K562 (cell line): ENCODE measurements at regions not wholly inside any gene's neighbourhood (a gene's known extent, or its start where the extent isn't known, plus 50 kb on each side); places are given as distances from the start of the nearest gene placed in this dataset.

Source experiments
- ATAC-seq: fragments of 200-7000 bp; cut with Tn5 transposase; 3 replicates; pipeline ENCODE4 v1.9.1; 2020; ENCODE audit warnings: moderate library complexity
- BruUV-seq: library from RNA; stranded (reverse); fragments of 400-500 nt; replicated peaks from 2 replicates; lab custom pipeline; 2021; lab: Mats Ljungman, UMichigan
- CTCF ChIA-PET: fragments of 300-600 bp; formaldehyde crosslinking; extraction: SDS; loops from one replicate; lab custom pipeline; 2021; ENCODE audit warnings: low intra/inter-chr PET ratio; lab: Yijun Ruan, JAX
- POLR2A ChIA-PET: fragments of 300-600, 350-650 bp; sonication (Branson Sonifier 250); formaldehyde crosslinking; extraction: SDS; loops from one replicate; lab custom pipeline; 2021; ENCODE audit warnings: antibody characterized with exemption, inconsistent platforms; lab: Yijun Ruan, JAX
- DNase-seq, 4 experiments: peaks; one replicate each; pipeline versions ENCODE4 v3.0.0 to v3.0.0-alpha.2; 2011 to 2018; ENCODE audit warnings: low spot score in 3 of 4, mixed read lengths in 3 of 4; ENCODE audit errors: extremely low read depth in 1 of 4
- FAIRE-seq: peaks from 2 replicates; lab custom pipeline; 2011; peaks lifted over from hg19 to GRCh38; lab: Jason Lieb, UNC
- H2AFZ ChIP-seq: 2 replicates; pipeline ENCODE4 v1.6.0; 2011; ENCODE audit warnings: low read depth, low read length, control low read depth, inconsistent platforms
- H3K27ac ChIP-seq: fragments of 200-600 bp; 3 replicates; pipeline ENCODE4 v1.8.0; 2011; ENCODE audit warnings: low read depth, mild to moderate bottlenecking, control low read depth, inconsistent platforms, low read length, moderate library complexity, mixed read lengths; ENCODE audit errors: extremely low read depth
- H3K27me3 ChIP-seq, 2 experiments: fragments of 300-600 bp in 1 of 2; 2 replicates in 1 of 2; 3 replicates in 1 of 2; pipeline versions ENCODE4 v1.6.0 to v1.8.0; 2011; ENCODE audit warnings: inconsistent platforms in 2 of 2, low read length in 2 of 2, mild to moderate bottlenecking in 1 of 2, mixed read lengths in 1 of 2, moderate library complexity in 1 of 2; ENCODE audit not compliant: control insufficient read depth in 2 of 2, insufficient read depth in 2 of 2
- H3K36me3 ChIP-seq: fragments of 300-600 bp; 3 replicates; pipeline ENCODE4 v1.8.0; 2011; ENCODE audit warnings: mild to moderate bottlenecking, low read length, inconsistent platforms; ENCODE audit not compliant: control insufficient read depth, insufficient read depth
- H3K4me1 ChIP-seq, 2 experiments: fragments of 200-600 bp in 1 of 2; replicated peaks in 1 of 2; 2 replicates in 1 of 2; 3 replicates in 1 of 2; pipeline versions ENCODE4 v1.5.1 to v1.8.0; 2011; ENCODE audit warnings: inconsistent platforms in 2 of 2, low read length in 2 of 2, mild to moderate bottlenecking in 1 of 2, mixed read lengths in 1 of 2, moderate library complexity in 1 of 2; ENCODE audit not compliant: control insufficient read depth in 2 of 2, insufficient read depth in 2 of 2
- H3K4me2 ChIP-seq: 2 replicates; pipeline ENCODE4 v1.6.1; 2011; ENCODE audit warnings: low read length, control low read depth, inconsistent platforms, mixed read lengths; ENCODE audit not compliant: insufficient read depth
- H3K4me3 ChIP-seq: fragments of 200-600 bp; sonication (generic), shearing (Covaris generic); 2 replicates; pipeline ENCODE4 v1.5.1; 2016; ENCODE audit warnings: control low read depth, inconsistent platforms
- H3K79me2 ChIP-seq: fragments of 200-600 bp; 3 replicates; pipeline ENCODE4 v1.8.0; 2011; ENCODE audit warnings: low read length, inconsistent platforms; ENCODE audit not compliant: control insufficient read depth, insufficient read depth
- H3K9ac ChIP-seq, 2 experiments: 2 replicates each; pipeline versions ENCODE4 v1.6.0 to v1.6.1; 2011; ENCODE audit warnings: low read depth in 2 of 2, low read length in 2 of 2, control low read depth in 1 of 2, inconsistent platforms in 1 of 2, mild to moderate bottlenecking in 1 of 2, mixed read lengths in 1 of 2; ENCODE audit not compliant: insufficient read depth in 1 of 2
- H3K9me1 ChIP-seq: one replicate; pipeline ENCODE4 v1.6.0; 2011; ENCODE audit warnings: inconsistent platforms, mild to moderate bottlenecking, low read length, moderate library complexity; ENCODE audit not compliant: control insufficient read depth, insufficient read depth
- H3K9me3 ChIP-seq: replicated peaks from 2 replicates; pipeline ENCODE4 v1.5.1; 2011; ENCODE audit warnings: low read depth, low read length, inconsistent platforms; ENCODE audit not compliant: control insufficient read depth, insufficient read depth
- H4K20me1 ChIP-seq: replicated peaks from 2 replicates; pipeline ENCODE4 v1.6.1; 2011; ENCODE audit warnings: low read length, inconsistent platforms, mixed read lengths; ENCODE audit not compliant: control insufficient read depth, insufficient read depth
- EP300 ChIP-seq: IDR thresholded peaks from 2 replicates; pipeline ENCODE4 v1.6.1; 2012; ENCODE audit warnings: low read length, improper control_type of control experiment
- FIP1L1 ChIP-seq: fragments of 200-400 bp; formaldehyde crosslinking; IDR thresholded peaks from 2 replicates; pipeline ENCODE4 v1.6.1; 2018; ENCODE audit warnings: mild to moderate bottlenecking, low read depth, low read length; ENCODE audit not compliant: poor library complexity, severe bottlenecking
- NFE2L1 ChIP-seq: fragments of 450-650 bp; IDR thresholded peaks from 2 replicates; pipeline ENCODE4 v1.6.1; 2016; ENCODE audit warnings: missing genetic modification characterization, low read depth, mild to moderate bottlenecking, missing compliant biosample characterization, moderate library complexity, borderline replicate concordance
- POLR3G ChIP-seq: IDR thresholded peaks from 2 replicates; pipeline ENCODE4 v1.6.1; 2011; ENCODE audit not compliant: insufficient read length, insufficient replicate concordance; ENCODE audit errors: extremely low read depth
- TAF1 ChIP-seq: IDR thresholded peaks from 2 replicates; pipeline ENCODE4 v1.6.1; 2011; ENCODE audit warnings: mild to moderate bottlenecking, low read length, moderate library complexity; ENCODE audit not compliant: insufficient read depth, control insufficient read depth, severe bottlenecking; ENCODE audit errors: extremely low read depth
- ZFP30 ChIP-seq: fragments of 250-450 bp; sonication (Bioruptor Pico); IDR thresholded peaks from 2 replicates; pipeline ENCODE4 v1.8.0; 2022; ENCODE audit warnings: moderate library complexity, mild to moderate bottlenecking, inconsistent platforms, borderline replicate concordance
- ZNF431 ChIP-seq: sonication (generic); formaldehyde crosslinking; IDR thresholded peaks from 2 replicates; pipeline ENCODE4 v1.8.0; 2022; ENCODE audit warnings: mild to moderate bottlenecking, missing genetic modification reagents
- ZNF57 ChIP-seq: fragments of 450-650 bp; formaldehyde crosslinking; IDR thresholded peaks from 2 replicates; pipeline ENCODE4 v1.4.0; 2020; ENCODE audit warnings: mild to moderate bottlenecking, moderate library complexity
- WGBS: fragments of 100-300 bp; shearing (Covaris generic); methylation state at CpG from one replicate; pipeline ENCODE4 v1.1.6; 2016; ENCODE audit warnings: low coverage, mixed read lengths; ENCODE audit not compliant: insufficient coverage; ENCODE audit errors: missing lambda C conversion rate; 5-methylcytosine and 5-hydroxymethylcytosine counted together
- in situ Hi-C: fragments of 300-500 bp; cut with MboI; formaldehyde crosslinking; loops from 4 replicates; pipeline ENCODE4 v1.15.0; 2018; ENCODE audit warnings: inconsistent platforms, mixed read lengths
- intact Hi-C: fragments of 100-400 bp; cut with micrococcal nuclease; formaldehyde crosslinking; loops from 2 replicates; pipeline ENCODE4 v1.14.2; 2022
- TF ChIP-seq, protein P1 (sequence below): fragments of 250-450 bp; sonication (Bioruptor Pico); IDR thresholded peaks from 2 replicates; pipeline ENCODE4 v1.4.0; 2020; ENCODE audit warnings: mild to moderate bottlenecking, moderate library complexity, borderline replicate concordance

DNA sequence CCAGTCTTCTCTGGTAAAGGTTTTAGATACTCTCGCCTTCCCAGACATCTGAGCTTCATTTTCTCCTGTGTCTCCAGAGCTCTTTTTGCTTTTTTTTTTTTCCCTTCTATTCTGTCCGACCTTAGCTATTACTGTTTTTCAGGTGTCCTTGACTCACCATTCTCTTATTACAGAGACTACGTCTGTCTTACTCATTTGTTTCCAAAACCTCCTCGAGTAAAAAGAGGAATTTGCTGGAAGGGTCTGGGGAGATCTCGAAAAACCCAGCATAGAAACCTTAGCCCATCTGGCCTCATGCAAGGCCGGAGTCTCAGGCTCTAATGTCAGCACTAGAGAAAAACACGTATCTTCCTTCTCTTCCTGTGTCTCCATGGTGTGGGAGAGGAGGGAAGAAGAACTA lies 109.2 kb upstream of the CARMIL1 start:
- FAIRE-seq (no peak), DNase-seq (no peak), ATAC-seq (no peak)
- BruUV-seq: no TSS peak
- POLR2A ChIA-PET: interaction anchor here (0.7 to 1.0 kb wide), 2 partner anchors 11 to 62 kb away, joined by 3 read pairs; no protein-coding TSS in a partner anchor
- H3K36me3 ChIP-seq: no peaks in the 10 kb centered on the region
- no peaks in the 10 kb centered on the region for H3K27me3 ChIP-seq
- intact Hi-C loops (no loop called here), in situ Hi-C loops (no loop called here)
- CTCF ChIA-PET: no interaction called here
- H3K79me2 ChIP-seq: no peaks in the 10 kb centered on the region
- no peak overlapping the region for H3K4me3 ChIP-seq
- H3K9me3 ChIP-seq: no peaks in the 10 kb centered on the region
- no peak for TF ChIP-seq TAF1
- TF ChIP-seq, protein P1, sequence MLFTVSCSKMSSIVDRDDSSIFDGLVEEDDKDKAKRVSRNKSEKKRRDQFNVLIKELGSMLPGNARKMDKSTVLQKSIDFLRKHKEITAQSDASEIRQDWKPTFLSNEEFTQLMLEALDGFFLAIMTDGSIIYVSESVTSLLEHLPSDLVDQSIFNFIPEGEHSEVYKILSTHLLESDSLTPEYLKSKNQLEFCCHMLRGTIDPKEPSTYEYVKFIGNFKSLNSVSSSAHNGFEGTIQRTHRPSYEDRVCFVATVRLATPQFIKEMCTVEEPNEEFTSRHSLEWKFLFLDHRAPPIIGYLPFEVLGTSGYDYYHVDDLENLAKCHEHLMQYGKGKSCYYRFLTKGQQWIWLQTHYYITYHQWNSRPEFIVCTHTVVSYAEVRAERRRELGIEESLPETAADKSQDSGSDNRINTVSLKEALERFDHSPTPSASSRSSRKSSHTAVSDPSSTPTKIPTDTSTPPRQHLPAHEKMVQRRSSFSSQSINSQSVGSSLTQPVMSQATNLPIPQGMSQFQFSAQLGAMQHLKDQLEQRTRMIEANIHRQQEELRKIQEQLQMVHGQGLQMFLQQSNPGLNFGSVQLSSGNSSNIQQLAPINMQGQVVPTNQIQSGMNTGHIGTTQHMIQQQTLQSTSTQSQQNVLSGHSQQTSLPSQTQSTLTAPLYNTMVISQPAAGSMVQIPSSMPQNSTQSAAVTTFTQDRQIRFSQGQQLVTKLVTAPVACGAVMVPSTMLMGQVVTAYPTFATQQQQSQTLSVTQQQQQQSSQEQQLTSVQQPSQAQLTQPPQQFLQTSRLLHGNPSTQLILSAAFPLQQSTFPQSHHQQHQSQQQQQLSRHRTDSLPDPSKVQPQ (CRISPR knock-in tag): no peak
- no peak overlapping the region for H3K27ac ChIP-seq
- 4% methylated on average over 7 of the region's 7 CpGs for WGBS
- H3K4me2 ChIP-seq: no peak overlapping the region
- no peaks in the 10 kb centered on the region for H3K4me1 ChIP-seq
- H3K9ac ChIP-seq: no peak overlapping the region
- no peaks in the 10 kb centered on the region for H4K20me1 ChIP-seq
- no peak overlapping the region for H2AFZ ChIP-seq
- no peaks in the 10 kb centered on the region for H3K9me1 ChIP-seq

DNA sequence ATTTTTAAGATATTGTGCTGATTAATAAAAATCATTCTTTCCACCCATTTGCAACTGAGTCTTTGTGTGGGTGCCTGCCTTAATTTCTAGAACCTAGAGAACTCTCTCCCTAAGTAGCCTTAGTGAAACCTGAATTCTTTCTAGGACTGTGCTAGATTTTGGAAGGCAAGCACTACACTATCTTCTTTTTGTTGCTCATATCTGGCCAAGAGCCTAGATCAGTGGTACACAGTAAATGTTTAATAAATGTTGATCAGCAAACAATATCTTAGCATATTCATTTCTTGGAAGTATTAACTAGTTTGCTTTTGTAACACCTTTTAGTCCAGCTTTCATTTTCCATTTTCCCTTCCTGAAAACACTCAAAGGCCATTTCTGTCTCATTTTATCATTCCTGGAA lies 108.5 kb upstream of the CARMIL1 start:
- Histone ChIP-seq H2AFZ (no peak overlapping the region), H3K79me2 (no peaks in the 10 kb centered on the region), H3K4me2 (no peak overlapping the region), H4K20me1 (no peaks in the 10 kb centered on the region), H3K36me3 (no peaks in the 10 kb centered on the region), H3K9me3 (no peaks in the 10 kb centered on the region), H3K27me3 (no peaks in the 10 kb centered on the region), H3K4me3 (no peak overlapping the region), H3K4me1 (no peaks in the 10 kb centered on the region), H3K9me1 (no peaks in the 10 kb centered on the region), H3K9ac (no peak overlapping the region), H3K27ac (no peak overlapping the region)
- CTCF ChIA-PET: no interaction called here
- TF ChIP-seq NFE2L1 (no peak), ZNF57 (CRISPR knock-in tag) (no peak), FIP1L1 (no peak), POLR3G (no peak), ZNF431 (CRISPR knock-in tag) (no peak), EP300 (no peak), ZFP30 (no peak)
- intact Hi-C loops (no loop called here), in situ Hi-C loops (no loop called here)
- FAIRE-seq: no peak
- POLR2A ChIA-PET: interaction anchor here (1.0 kb wide), 1 partner anchor 10 kb away, joined by 3 read pairs; no protein-coding TSS in a partner anchor
- no peak for ATAC-seq
- DNase-seq: no peak
- no TSS peak for BruUV-seq
